Astrocyte (in vitro differentiated cells and primary cell): ENCODE measurements at regions not wholly inside any gene's neighbourhood (a gene's known extent, or its start where the extent isn't known, plus 50 kb on each side); places are given as distances from the start of the nearest gene placed in this dataset.

Experiments used
- CTCF ChIP-seq: IDR thresholded peaks from 2 replicates; pipeline ENCODE4 v1.5.1; 2011; ENCODE audit warnings: low read depth, mild to moderate bottlenecking, inconsistent platforms, low read length, moderate library complexity; ENCODE audit not compliant: insufficient read depth
- EZH2 ChIP-seq: IDR thresholded peaks from 2 replicates; pipeline ENCODE4 v1.6.1; 2012; ENCODE audit warnings: mild to moderate bottlenecking, low read length, inconsistent platforms; ENCODE audit not compliant: insufficient read depth

DNA sequence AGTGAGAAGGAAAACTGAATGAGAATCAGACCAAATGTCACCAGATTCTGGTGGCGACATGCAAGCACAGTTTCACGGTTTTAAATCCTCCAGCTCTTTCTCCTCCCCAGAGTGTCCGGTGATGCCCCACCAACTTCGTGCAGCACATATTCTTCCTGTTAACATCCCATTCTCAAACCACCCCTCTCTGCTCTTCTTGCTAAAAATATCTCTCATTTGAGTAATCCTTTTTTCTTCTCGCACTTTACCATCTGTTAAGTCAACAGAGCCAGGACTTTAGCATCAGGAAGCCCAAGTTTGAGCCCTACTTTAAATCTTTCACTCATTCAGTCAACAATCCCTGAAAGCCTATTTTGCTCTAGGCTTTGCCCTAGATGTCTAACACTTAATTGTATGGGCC, 68.2 kb upstream of the VGLL4 start:
- TF ChIP-seq EZH2 (no peak), CTCF (no peak)
